Middle frontal gyrus (tissue), 1 donor: ENCODE measurements at regions not wholly inside any gene's neighbourhood (a gene's known extent, or its start where the extent isn't known, plus 50 kb on each side); places are given as distances from the start of the nearest gene placed in this dataset.

Experiments
- DNase-seq: peaks from one replicate; pipeline ENCODE4 v3.0.0-alpha.2; 2015; ENCODE audit warnings: low spot score; ENCODE audit errors: extremely low spot score

DNA sequence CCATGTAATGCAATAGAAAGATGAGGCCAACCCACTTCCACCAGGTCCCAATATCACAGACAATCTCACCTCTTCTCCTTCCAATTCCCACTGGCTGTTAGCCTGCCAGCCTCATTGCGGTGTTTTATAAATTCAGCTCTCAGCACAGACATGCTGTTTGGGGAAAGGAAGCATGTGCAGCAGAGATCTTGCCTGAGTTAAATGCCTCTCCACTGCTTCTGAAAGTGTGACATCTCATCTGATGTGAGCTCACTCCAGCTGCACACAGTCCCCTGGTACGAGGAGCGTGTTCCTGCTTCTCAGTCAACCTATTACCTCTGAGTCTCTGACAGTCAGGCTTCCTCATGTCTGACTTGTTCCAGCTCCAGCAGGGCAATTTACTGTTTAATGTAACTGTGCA, 122.7 kb upstream of the GUCY1A2 start:
- DNase-seq = no peak

DNA sequence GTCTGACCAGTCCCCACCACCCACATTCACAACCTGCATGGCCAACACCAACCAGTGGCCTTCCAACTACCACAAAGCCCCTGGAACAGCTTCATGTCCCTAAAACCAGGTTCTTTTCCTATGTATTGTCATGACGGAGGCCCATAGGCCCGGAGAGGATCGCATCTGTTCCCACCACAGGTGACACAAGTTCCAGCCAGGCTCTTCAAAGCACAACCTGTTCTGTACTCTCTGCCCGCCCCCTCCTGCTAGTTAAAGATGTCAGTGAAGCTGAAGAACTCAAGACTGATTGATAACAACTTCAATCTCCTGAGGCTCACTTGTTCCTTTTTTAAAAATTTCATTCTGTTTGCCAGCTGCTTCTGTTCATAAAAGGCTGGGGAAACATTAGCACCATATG, 121.1 kb upstream of the GUCY1A2 start:
- no peak for DNase-seq

DNA sequence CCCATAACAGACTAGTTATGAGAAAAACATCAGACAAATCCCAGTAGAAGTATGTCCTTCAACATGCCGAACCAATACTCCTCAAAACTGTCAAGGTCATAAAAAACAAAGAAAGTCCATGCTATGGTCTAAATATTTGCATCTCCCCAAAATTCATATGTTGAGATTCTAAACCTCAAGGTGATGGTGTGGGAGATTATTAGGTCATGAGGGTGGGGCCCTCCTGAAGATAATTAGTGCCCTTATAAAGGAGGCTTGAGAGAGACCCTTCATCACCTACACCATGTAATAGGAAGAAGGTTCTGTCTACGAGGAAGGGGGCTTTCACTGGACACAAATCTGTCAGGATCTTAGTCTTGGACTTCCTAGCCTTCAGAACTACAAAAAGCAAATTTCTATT, 118.6 kb upstream of the GUCY1A2 start:
- DNase-seq = no peak

DNA sequence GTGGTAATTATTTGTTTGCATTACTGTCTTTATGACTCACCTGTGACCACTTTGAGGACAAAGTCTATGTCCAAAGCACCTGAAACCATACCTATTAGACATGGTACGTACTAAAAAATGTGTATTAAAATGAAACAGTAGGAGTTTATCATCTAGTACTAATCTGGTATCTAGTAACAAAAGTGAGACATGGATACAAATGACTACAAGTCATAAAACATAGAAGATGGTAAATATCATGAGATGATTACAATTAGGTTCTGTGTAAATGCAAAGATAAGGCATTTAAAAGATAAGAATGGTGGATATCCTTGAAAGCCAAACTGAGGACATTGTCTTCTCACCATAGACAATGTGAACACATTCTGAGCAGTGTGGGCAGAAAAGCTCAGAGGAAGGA, 113.5 kb upstream of the GUCY1A2 start:
- DNase-seq = no peak

DNA sequence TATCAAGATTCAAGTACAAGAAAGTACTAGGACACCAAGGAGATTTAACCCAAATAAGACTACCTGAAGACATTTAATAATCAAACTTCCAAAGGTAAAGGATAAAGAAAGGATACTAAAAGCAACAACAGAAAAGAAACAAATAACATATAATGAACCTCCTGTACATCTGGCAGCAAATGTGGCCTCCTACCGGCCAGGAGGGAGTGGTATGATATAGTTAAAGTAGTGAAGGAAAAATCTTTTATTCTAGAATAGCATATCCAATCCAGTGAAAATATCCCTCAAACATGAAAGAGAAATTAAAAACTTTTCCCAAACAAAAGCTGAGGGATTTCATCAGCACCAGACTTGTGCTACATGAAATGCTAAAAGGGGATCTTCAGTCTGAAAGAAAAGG, 104.7 kb upstream of the GUCY1A2 start:
- no peak for DNase-seq

DNA sequence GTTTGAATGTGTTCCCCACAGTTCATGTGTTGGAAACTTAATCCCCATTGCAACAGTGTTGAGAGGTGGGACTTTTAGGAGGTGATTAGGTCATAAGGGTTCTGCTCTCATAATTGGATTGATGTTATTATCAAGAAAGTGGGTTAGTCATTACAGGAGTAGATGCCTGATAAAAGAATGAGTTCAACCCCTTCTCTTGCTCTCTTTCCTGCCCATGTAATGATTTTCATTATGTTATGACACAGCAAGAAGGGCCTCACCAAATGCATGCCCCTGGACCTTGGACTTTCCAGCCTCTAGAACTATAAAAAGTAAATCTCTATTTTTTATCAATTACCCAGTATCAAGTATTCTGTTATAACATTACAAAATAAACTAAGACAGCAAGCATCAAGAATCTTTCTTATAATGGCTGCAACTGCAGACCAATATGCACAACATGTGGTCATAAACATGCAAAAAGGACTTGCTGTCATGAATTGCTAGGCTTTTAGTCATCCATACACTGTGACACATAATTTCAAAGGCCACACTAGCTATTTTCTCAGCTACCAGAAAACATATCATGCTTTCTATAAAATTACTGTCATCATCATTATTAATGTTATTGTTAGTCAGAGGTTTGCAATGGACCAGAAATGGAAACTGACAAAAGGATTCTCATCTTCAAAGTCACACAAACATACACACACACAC, 99.9 kb upstream of the GUCY1A2 start:
- DNase-seq = no peak

DNA sequence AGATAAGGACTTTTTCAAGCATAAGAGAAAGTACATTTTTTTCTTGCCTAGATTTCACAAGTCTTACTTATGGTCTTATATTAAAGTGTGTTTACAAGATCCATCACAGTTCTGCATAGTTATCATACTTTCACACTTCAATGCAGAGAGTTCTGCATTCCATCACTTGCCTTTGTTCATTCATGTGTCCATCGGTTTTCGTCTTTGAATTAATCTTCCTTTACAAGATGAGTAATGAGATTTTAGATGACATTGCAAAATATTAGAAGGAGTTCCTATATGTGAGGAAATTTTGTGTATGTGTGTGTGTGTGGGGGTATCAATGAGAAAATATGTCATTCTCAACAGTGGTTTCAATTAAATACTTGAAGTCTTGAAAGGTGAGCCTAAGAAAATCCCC, 98.1 kb upstream of the GUCY1A2 start:
- no peak for DNase-seq

DNA sequence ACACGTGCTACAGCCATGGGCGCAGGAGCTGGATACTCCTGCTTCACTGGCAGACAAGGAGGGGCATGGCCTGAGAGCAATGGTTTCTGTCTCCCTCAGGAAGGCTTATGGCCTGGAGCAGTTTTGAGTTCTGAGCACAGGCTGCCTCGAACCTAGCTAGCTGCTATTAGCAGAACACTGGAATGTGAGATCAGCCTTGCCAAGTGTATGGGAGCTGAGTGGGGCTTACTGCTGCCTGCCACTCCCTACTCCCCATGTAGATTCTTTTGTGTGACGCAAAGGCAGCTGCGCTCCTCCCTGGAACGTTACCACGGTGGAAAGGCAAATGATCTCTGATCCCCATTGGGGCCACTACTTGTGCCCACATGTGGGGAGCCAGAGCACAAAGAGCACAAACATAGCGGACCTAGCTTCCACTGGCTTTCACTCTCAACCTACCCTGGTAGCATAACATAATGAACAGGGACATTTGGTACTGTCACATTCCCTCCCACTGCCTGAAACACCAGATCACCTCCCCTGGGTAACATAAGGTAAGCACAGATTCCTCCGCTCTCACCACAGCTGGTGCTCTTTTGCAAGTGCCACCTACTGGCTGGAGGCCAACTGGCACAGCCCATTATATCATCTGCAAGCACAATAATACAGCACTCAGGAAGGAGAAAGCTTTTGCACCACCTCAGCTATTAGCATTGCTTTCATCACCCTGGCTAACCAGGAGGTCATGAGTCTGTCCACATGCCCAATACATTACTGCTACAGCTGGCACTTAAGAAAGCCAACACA, 84.6 kb upstream of the GUCY1A2 start:
- no peak for DNase-seq

DNA sequence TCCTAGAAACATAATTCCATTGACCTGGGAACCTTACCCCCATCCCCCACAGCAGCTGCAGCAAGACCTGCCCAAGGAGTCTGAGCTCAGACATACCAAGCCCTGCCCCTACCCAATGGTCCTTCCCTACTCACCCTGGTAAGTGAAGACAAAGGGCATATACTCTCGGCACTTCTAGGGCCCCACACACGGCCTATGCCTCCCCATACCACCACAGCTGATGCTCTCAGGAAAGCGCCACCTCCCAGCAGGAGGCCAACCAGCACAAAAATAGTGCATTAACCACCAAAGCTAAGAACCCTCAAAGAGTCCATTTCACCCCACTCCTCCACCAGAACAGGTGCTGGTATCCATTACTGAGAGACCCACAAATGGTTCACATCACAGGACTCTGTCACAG, 74.4 kb upstream of the GUCY1A2 start:
- no peak for DNase-seq

DNA sequence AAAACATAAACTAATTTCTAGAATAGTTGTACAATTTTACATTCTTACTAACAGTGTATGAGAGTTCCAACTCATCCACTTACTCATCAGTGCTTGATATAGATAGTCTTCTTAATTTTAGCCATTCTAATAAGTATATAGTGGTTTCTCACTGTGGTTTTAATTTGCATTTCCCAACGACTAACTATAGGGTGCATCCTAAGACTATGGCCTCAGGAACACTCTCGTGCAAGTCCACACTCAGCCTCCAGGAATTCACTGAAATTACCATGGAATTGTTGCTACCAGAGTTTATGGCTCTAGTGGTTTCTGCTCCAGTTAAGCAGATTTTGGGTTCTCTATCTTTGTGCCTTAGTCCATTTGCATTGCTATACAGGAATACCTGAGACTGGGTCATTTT, 60.1 kb upstream of the GUCY1A2 start:
- no peak for DNase-seq

DNA sequence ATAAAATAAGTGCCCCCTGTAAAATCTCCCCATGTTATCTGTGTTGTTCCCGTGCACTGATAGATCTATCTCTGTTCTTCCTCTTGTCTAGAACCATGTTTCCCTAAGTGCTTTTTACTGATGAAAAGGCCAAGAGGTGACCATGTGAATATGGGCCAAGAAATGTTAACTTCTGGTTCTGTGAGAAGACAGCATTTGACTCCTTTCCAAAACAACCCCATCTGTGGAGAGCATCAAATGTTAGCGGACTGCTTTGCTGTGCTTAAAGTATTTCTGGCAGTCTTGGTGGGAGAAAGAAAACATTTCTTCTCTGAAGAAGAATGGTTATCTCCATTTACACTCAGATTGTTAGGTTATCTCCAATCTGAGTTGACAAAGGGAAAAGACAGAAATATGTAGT, 58.6 kb upstream of the GUCY1A2 start:
- DNase-seq = no peak

DNA sequence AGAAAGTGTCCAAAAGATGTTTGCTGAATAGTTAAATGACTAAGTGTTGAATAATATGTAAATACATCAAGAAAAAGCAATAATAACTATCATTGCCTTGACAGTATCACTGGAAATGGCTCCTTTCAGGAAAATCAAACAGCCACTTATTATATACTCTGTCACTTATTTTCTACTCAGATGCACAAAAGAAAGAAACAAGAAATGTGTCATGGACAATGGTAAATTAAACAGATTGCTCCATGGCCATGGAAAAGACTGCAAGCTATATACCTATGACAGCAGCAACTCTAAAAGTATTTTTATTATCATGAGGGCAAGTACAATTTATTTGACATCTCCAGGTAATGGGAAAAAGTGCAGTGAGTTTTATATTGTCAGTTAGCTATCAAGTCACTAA, 52.9 kb upstream of the GUCY1A2 start:
- DNase-seq = no peak
